ENCODE measurements at regions not wholly inside any gene's neighbourhood (a gene's known extent, or its start where the extent isn't known, plus 50 kb on each side); places are given as distances from the start of the nearest gene placed in this dataset.

DNA sequence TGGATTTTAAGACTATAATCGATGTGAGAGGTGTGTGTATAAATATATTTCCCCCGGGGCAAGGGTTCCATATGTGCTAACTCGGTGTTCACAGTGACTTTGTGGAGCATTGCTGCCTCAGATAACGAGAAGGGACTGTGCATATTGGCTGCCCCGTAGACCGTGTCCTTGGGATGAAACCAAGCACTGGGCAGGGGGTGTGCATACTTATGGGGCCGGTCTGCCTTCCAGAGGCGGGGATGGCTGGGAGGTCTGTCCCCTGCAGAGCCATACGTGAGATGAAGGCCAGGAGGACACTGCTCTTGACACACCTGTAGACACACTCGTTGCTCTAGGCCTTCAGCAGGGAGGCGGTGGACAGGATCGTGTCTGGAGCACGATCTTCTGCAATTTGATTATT, 56.0 kb upstream of the ZNF354A start:
- TF ChIP-seq, protein P1, sequence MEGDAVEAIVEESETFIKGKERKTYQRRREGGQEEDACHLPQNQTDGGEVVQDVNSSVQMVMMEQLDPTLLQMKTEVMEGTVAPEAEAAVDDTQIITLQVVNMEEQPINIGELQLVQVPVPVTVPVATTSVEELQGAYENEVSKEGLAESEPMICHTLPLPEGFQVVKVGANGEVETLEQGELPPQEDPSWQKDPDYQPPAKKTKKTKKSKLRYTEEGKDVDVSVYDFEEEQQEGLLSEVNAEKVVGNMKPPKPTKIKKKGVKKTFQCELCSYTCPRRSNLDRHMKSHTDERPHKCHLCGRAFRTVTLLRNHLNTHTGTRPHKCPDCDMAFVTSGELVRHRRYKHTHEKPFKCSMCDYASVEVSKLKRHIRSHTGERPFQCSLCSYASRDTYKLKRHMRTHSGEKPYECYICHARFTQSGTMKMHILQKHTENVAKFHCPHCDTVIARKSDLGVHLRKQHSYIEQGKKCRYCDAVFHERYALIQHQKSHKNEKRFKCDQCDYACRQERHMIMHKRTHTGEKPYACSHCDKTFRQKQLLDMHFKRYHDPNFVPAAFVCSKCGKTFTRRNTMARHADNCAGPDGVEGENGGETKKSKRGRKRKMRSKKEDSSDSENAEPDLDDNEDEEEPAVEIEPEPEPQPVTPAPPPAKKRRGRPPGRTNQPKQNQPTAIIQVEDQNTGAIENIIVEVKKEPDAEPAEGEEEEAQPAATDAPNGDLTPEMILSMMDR (IDR thresholded peaks at IDR 0.05 in 2 of 3, conservative IDR thresholded peaks at IDR 0.05 in 1 of 3; ENCODE audit: borderline replicate concordance in 1 of 3, insufficient read depth in 1 of 3, low read depth in 2 of 3, low read length in 2 of 3), result no peak
- no peak for TF ChIP-seq POLR2AphosphoS5 (IDR thresholded peaks at IDR 0.05; ENCODE audit: low read depth, low read length)
- TF ChIP-seq, protein P2, sequence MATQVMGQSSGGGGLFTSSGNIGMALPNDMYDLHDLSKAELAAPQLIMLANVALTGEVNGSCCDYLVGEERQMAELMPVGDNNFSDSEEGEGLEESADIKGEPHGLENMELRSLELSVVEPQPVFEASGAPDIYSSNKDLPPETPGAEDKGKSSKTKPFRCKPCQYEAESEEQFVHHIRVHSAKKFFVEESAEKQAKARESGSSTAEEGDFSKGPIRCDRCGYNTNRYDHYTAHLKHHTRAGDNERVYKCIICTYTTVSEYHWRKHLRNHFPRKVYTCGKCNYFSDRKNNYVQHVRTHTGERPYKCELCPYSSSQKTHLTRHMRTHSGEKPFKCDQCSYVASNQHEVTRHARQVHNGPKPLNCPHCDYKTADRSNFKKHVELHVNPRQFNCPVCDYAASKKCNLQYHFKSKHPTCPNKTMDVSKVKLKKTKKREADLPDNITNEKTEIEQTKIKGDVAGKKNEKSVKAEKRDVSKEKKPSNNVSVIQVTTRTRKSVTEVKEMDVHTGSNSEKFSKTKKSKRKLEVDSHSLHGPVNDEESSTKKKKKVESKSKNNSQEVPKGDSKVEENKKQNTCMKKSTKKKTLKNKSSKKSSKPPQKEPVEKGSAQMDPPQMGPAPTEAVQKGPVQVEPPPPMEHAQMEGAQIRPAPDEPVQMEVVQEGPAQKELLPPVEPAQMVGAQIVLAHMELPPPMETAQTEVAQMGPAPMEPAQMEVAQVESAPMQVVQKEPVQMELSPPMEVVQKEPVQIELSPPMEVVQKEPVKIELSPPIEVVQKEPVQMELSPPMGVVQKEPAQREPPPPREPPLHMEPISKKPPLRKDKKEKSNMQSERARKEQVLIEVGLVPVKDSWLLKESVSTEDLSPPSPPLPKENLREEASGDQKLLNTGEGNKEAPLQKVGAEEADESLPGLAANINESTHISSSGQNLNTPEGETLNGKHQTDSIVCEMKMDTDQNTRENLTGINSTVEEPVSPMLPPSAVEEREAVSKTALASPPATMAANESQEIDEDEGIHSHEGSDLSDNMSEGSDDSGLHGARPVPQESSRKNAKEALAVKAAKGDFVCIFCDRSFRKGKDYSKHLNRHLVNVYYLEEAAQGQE (IDR thresholded peaks at IDR 0.05; ENCODE audit: low read depth), result no peak
- TF ChIP-seq EGR1 (IDR thresholded peaks at IDR 0.05; ENCODE audit: low read depth), result no peak
- no peak for TF ChIP-seq POLR2A (IDR thresholded peaks at IDR 0.05; ENCODE audit: borderline replicate concordance, extremely low read depth, insufficient read depth, insufficient read length)
- no peak for TF ChIP-seq RAD21 (IDR thresholded peaks at IDR 0.05; ENCODE audit: low read depth)
- TF ChIP-seq, protein P3, sequence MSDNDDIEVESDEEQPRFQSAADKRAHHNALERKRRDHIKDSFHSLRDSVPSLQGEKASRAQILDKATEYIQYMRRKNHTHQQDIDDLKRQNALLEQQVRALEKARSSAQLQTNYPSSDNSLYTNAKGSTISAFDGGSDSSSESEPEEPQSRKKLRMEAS (IDR thresholded peaks at IDR 0.05), result no peak
- no peak for TF ChIP-seq ZNF274 (IDR thresholded peaks at IDR 0.05; ENCODE audit: low read depth, low read length)
- no peak for TF ChIP-seq EZH2 (IDR thresholded peaks at IDR 0.05)
- no peak for TF ChIP-seq TCF7L2 (IDR thresholded peaks at IDR 0.05; ENCODE audit: borderline replicate concordance, extremely low read depth, insufficient read depth, insufficient read length)
- TF ChIP-seq SIN3A (IDR thresholded peaks at IDR 0.05; ENCODE audit: low read depth), result no peak
- no peak for TF ChIP-seq CEBPB (IDR thresholded peaks at IDR 0.05; ENCODE audit: low read depth)
- no peak for TF ChIP-seq YY1 (IDR thresholded peaks at IDR 0.05; ENCODE audit: extremely low read depth, insufficient replicate concordance, low read depth, low read length)
- TF ChIP-seq, protein P4, sequence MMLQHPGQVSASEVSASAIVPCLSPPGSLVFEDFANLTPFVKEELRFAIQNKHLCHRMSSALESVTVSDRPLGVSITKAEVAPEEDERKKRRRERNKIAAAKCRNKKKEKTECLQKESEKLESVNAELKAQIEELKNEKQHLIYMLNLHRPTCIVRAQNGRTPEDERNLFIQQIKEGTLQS (IDR thresholded peaks at IDR 0.05), result no peak

Data from HCT116 (cell line).